ENCODE measurements at regions not wholly inside any gene's neighbourhood (a gene's known extent, or its start where the extent isn't known, plus 50 kb on each side); places are given as distances from the start of the nearest gene placed in this dataset.
A peak's percentile ranks its signal among the peaks of the same experiment; 100 is the strongest.

- no peak for FAIRE-seq
Measured at GRCh38 chr2:120906914-120907313, 171.2 kb downstream of the GLI2 start.

GRCh38 chr2:120907822-120908221 is 172.2 kb downstream of the GLI2 start:
- no peak for DNase-seq (ENCODE audit: low read depth, low spot score)
- no peaks in the 10 kb centered on the region for H3K36me3 ChIP-seq (ENCODE audit: control insufficient read depth in 2 of 2, extremely low read depth in 1 of 2, insufficient read depth in 2 of 2, low read length in 2 of 2)
- no peak overlapping the region for H3K27ac ChIP-seq (ENCODE audit: insufficient read depth, low read depth, low read length)
- no peak overlapping the region for H2AFZ ChIP-seq (ENCODE audit: low read depth, low read length)
- H3K9ac ChIP-seq (replicated peaks; ENCODE audit: extremely low read depth, insufficient read depth, low read length): no peak overlapping the region
- ChIA-PET POLR2A (no interaction called here), CTCF (no interaction called here)
- no peaks in the 10 kb centered on the region for H3K9me3 ChIP-seq (replicated peaks; ENCODE audit: control insufficient read depth, insufficient read depth, low read length)
- H3K79me2 ChIP-seq (ENCODE audit: control insufficient read depth, insufficient read depth, low read length): no peaks in the 10 kb centered on the region
- peaks cover 13 to 61% of the 10 kb centered on the region in 2 experiments for H3K27me3 ChIP-seq (ENCODE audit: control insufficient read depth in 2 of 2, insufficient read depth in 2 of 2, low read length in 2 of 2)
- no peak overlapping the region for H3K4me3 ChIP-seq (replicated peaks in 1 of 3; ENCODE audit: insufficient read depth in 1 of 3, low read depth in 1 of 3, low read length in 3 of 3)
- FAIRE-seq: no peak
- TF ChIP-seq EZH2 (IDR thresholded peaks at IDR 0.05; ENCODE audit: borderline replicate concordance, low read depth, low read length, severe bottlenecking) (no peak), CTCF (IDR thresholded peaks at IDR 0.05; ENCODE audit: extremely low read depth in 1 of 2, insufficient read depth in 1 of 2, low read depth in 1 of 2, low read length in 2 of 2) (peak in 1 of 2 donors; percentile 23)
- H4K20me1 ChIP-seq (replicated peaks; ENCODE audit: control insufficient read depth, extremely low read depth, insufficient read depth, low read length): no peaks in the 10 kb centered on the region
- dilution Hi-C loops (cut with MboI; ENCODE audit: extremely low pct_ligation_motif_present, low sequenced_read_pairs): no loop called here
- no peaks in the 10 kb centered on the region for H3K4me1 ChIP-seq (ENCODE audit: control insufficient read depth, extremely low read depth, insufficient read depth, low read length)
- intact Hi-C loops (cut with micrococcal nuclease): loop anchor here (2.0 kb wide), 1 partner anchor 41 kb away; no protein-coding TSS in a partner anchor
- no TSS peak for BruUV-seq (replicated peaks)
- H3K4me2 ChIP-seq (ENCODE audit: insufficient read depth, low read length): no peak overlapping the region
- no peaks in the 10 kb centered on the region for H3K9me1 ChIP-seq (replicated peaks; ENCODE audit: control insufficient read depth, extremely low read depth, insufficient read depth, low read length)

More at GRCh38 chr2:120906914-120907313, 171.2 kb downstream of the GLI2 start:
- H3K4me1 ChIP-seq (ENCODE audit: control insufficient read depth, extremely low read depth, insufficient read depth, low read length): no peaks in the 10 kb centered on the region
- no peak overlapping the region for H3K27ac ChIP-seq (ENCODE audit: insufficient read depth, low read depth, low read length)
- H3K36me3 ChIP-seq (ENCODE audit: control insufficient read depth in 2 of 2, extremely low read depth in 1 of 2, insufficient read depth in 2 of 2, low read length in 2 of 2): no peaks in the 10 kb centered on the region
- dilution Hi-C loops (cut with MboI; ENCODE audit: extremely low pct_ligation_motif_present, low sequenced_read_pairs): no loop called here
- no peak for TF ChIP-seq POLR2A (IDR thresholded peaks at IDR 0.05; ENCODE audit: low read depth, low read length)
- H3K9me3 ChIP-seq (replicated peaks; ENCODE audit: control insufficient read depth, insufficient read depth, low read length): no peaks in the 10 kb centered on the region
- ChIA-PET POLR2A (no interaction called here), CTCF (no interaction called here)
- H3K27me3 ChIP-seq (ENCODE audit: control insufficient read depth in 2 of 2, insufficient read depth in 2 of 2, low read length in 2 of 2): peaks cover 6 to 60% of the 10 kb centered on the region in 2 experiments
- no peaks in the 10 kb centered on the region for H3K79me2 ChIP-seq (ENCODE audit: control insufficient read depth, insufficient read depth, low read length)
- no peak overlapping the region for H3K4me2 ChIP-seq (ENCODE audit: insufficient read depth, low read length)
- no TSS peak for BruUV-seq (replicated peaks)
- H3K9ac ChIP-seq (replicated peaks; ENCODE audit: extremely low read depth, insufficient read depth, low read length): no peak overlapping the region
- H3K9me1 ChIP-seq (replicated peaks; ENCODE audit: control insufficient read depth, extremely low read depth, insufficient read depth, low read length): no peaks in the 10 kb centered on the region
- intact Hi-C loops (cut with micrococcal nuclease): no loop called here
- H2AFZ ChIP-seq (ENCODE audit: low read depth, low read length): no peak overlapping the region
- H3K4me3 ChIP-seq (replicated peaks in 1 of 3; ENCODE audit: insufficient read depth in 1 of 3, low read depth in 1 of 3, low read length in 3 of 3): no peak overlapping the region
- DNase-seq (ENCODE audit: low read depth, low spot score): no peak
- no peaks in the 10 kb centered on the region for H4K20me1 ChIP-seq (replicated peaks; ENCODE audit: control insufficient read depth, extremely low read depth, insufficient read depth, low read length)
